DMS79 (cell line): ENCODE measurements at regions not wholly inside any gene's neighbourhood (a gene's known extent, or its start where the extent isn't known, plus 50 kb on each side); places are given as distances from the start of the nearest gene placed in this dataset.

Source experiments
- DNase-seq: peaks from one replicate; lab custom pipeline; 2025; lab: John Stamatoyannopoulos, UW

DNA sequence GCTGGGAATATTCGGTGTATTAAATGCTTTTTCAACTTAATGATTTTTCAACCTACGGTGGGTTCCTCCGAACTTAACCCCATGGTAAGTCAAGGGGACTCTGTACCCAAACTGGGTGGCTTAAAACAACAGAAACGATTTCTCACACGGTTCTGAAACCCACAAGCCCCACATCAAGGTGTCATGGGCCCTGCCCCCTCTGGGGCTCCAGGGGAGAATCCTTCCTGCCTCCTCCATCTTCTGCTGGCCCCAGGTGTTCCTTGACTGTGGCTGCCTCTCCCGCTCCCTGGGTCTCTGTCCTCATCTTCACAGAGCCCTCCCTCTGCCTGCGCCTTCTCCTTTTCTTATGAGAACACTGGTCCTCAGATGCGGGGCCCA, 301.3 kb upstream of the SALL3 start:
- no peak for DNase-seq

DNA sequence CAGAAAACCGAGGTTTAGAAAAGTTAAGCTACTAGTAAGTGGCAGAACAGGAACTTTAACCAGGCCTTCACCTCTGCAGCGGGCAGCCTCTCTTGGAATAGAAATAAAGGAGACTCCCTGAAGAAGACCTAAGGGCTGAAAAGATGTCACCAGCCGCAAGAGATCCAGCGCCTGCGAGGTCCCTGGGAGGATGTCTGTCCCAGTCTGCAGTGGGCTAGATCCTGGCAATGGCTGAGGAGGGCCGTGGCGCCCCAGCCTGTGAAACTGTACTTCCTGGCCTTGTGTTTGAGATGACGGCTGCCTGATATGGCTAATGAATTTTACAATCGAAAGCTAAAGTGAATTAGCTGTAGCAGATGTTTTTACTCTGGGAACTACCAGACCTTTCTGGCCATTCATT, 300.6 kb upstream of the SALL3 start:
- DNase-seq = no peak

DNA sequence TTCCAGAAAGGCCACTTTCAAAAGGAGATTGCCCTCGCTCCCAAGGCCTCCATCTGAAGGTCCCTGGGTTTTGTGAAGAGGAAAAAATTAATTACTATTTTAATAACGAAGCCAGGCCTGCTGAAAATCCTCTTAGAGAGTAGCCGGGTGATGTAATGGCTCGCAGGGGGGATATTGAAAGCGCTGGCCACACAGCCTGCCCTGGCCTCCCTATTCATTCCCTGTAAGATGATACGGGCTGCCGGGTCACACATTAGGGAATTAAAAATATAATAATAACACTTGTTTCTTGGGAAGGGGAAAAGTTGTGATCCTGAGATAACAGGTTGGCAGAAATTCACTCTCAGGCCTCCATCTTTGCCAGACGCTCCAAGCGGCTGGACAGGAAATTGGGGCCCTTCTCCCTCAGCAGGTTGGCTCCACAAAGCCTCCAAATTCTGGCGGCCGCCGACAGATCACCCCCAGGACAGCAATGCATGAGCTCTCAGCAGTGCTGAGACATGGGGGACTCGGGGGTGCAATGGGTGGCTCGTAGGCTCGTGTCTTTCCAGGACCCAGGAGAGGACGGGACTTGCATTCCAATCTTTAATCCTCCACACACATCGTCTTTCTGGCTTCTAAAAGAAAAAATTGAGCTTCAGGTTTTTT, 299.9 kb upstream of the SALL3 start:
- no peak for DNase-seq

- no peak for DNase-seq
Observed at GRCh38 chr18:78681396-78681795, 298.2 kb upstream of the SALL3 start.

- no peak for DNase-seq
Observed at GRCh38 chr18:78681934-78682333, 297.7 kb upstream of the SALL3 start.

DNA sequence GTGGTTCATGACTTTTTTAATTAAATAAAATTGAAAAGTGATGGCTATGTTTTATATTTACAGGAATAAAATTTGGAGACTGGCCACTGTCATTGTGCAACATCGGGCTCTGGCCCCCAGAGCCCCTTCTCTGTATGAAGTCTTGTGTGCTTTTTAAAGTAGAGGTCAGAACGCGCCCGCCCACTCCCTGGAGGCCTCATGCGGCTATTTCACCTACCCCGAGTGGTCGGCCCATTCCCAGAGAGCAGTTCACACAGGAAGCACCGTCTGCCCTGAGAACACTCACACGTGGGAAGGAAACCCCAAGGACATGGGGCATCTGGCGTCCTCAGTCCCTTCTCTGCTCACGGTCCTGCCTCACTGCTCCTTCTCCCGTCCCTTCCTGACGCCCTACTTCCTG, 296.9 kb upstream of the SALL3 start:
- no peak for DNase-seq

GRCh38 chr18:78683191-78684010, 296.2 kb upstream of the SALL3 start:
- DNase-seq = no peak

DNA sequence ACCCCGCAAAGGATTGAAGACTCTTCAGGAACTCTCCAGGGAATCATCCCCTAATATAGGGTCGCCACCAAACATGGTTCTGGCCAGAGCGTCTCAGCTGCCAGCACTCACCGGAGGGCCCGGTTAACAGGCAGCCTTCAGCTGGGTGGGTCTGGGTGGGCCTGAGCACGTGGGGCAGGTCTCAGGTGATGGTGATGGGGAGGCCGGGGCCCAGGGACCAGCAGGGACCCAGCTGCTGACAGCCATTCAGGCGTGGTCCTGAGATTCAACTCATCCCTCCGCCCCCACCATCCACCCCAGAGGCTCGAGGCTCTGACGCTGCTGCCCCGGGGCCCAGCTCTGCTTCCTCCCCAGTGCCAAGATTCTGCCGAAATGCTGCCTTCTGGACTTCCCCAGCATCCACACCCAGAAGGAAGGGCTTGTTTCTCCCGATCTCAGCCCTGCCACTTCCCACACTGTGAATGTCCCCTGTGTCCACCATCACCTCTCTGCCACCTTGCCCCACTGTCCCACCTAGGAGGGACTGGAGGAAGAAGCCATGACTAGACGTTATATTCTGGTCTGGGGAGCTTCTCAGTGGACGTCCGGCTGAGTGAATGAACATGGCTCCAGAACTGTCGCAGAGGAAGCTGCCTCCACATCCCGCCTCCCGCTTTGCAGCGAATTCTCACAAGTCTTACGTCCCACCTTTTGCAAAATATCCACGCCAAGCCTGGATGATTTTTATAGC, 294.2 kb upstream of the SALL3 start:
- DNase-seq = no peak

DNA sequence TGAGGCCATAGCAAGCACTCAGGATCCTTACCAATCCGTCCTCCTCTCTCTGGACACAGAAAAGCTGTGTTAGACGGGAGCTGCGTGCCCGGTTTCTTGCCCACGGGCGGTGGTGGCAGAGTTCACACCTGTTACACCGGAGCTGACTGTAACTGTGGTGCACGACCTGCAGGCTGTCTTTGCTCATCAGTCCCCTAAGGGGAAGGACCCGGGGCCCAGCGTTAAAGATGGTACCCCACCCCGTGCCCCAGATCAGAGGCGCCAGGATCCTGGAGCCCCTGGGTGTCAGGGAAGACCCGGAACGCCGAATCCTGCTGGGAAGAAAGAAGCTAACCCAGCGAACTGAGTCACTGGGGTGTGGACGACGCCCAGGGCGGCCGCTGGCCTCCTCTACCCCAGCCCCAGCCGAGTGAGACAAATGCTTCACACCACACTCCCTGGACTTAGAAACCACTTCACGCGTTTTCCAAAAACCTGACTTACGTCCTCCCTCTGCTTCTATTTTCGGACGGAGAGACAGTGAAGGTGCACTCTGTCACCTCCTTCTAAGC, 293.6 kb upstream of the SALL3 start:
- DNase-seq = no peak

DNA sequence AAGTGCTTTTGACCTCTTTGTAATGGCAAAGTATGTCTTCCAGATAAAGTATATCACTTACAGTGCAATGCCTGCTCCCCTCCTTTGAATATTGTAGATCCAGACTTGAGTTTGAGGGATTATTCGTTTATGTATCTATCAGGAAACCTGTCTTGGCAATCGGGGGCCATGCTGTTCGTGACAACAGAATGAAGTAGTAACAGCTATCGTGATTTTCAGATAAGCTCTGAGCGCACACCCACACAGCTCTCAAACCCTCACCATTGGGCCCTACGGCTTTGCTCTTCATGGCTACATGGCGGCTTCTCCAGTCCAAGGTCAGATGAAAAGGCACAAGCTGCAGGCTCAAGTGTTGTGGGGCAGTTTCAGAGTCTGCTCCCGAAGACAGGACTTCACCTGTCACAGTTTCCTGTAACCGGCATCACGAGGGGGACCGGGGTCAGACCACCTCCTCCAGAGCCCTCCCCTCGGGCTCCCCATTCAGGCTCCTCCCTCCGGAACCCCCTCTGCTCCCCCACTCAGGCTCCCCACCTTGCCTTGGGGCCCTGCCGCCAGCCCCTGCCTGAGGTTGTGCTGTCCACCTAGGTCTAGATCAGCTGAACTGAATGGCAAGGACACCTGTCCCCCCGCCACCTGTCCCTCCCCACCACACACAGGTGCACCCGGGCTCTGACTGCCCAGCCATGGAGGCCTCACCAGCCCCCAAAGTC, 292.5 kb upstream of the SALL3 start:
- DNase-seq = no peak

GRCh38 chr18:78687736-78688135, 291.9 kb upstream of the SALL3 start:
- no peak for DNase-seq

- DNase-seq = no peak
Observed at GRCh38 chr18:78688249-78688648, 291.4 kb upstream of the SALL3 start.

DNA sequence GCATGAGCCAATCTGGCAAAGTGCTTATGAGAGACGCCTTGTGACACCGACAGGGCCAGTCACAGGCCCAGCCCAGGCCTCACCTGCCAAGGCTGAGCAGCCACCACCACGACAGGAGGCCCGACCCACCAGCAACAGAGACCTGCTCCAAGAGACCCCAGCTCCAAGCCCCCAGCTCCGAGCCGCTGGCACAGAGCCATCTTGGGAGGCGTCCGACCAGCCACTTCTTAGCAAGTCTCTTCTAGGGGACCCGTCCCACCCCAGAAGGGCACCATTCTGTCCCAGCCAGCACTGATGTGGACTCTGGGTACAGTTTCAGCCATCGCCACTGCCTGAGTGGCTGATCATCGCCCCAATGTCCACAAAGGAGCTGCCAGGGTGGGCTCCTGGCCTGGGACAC, 290.7 kb upstream of the SALL3 start:
- no peak for DNase-seq

- DNase-seq = no peak
Observed at GRCh38 chr18:78689606-78690005, 290.0 kb upstream of the SALL3 start.

GRCh38 chr18:78692105-78692504, 287.5 kb upstream of the SALL3 start:
- DNase-seq = no peak

- no peak for DNase-seq
Observed at GRCh38 chr18:78693429-78693828, 286.2 kb upstream of the SALL3 start.

GRCh38 chr18:78696698-78697435, 282.8 kb upstream of the SALL3 start:
- no peak for DNase-seq

- DNase-seq = no peak
Observed at GRCh38 chr18:78697446-78697845, 282.2 kb upstream of the SALL3 start.

DNA sequence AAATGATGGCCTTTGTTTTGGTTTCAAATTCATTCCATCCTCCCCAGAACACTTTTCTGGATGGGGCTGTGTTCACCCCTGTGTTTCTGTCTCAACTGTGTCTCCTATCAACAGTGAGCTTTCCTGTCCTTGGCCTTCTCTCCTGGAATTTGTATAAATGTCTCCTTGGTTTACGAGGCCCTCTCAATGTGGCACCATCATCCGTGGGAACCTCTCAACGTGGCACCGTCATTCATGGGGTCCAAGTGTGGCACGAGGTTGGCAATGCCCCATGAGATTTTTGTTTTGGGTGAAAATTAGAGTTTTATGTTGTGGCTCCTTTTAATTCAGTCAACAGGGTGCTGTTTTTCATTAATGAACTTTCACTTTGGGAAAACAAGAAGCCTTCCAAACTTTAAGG, 280.7 kb upstream of the SALL3 start:
- DNase-seq = no peak

GRCh38 chr18:78699499-78699898, 280.1 kb upstream of the SALL3 start:
- DNase-seq = no peak

- no peak for DNase-seq
Observed at GRCh38 chr18:78701771-78702396, 277.7 kb upstream of the SALL3 start.
